Left renal cortex interstitium (tissue), 4 donors: ENCODE measurements at regions not wholly inside any gene's neighbourhood (a gene's known extent, or its start where the extent isn't known, plus 50 kb on each side); places are given as distances from the start of the nearest gene placed in this dataset.

ENCODE experiments used
- DNase-seq, 4 donors: peaks; one replicate each; pipeline ENCODE4 v3.0.0-alpha.2; 2013; ENCODE audit warnings: low read depth in 4 of 4, low spot score in 2 of 4, missing footprints in 1 of 4

DNA sequence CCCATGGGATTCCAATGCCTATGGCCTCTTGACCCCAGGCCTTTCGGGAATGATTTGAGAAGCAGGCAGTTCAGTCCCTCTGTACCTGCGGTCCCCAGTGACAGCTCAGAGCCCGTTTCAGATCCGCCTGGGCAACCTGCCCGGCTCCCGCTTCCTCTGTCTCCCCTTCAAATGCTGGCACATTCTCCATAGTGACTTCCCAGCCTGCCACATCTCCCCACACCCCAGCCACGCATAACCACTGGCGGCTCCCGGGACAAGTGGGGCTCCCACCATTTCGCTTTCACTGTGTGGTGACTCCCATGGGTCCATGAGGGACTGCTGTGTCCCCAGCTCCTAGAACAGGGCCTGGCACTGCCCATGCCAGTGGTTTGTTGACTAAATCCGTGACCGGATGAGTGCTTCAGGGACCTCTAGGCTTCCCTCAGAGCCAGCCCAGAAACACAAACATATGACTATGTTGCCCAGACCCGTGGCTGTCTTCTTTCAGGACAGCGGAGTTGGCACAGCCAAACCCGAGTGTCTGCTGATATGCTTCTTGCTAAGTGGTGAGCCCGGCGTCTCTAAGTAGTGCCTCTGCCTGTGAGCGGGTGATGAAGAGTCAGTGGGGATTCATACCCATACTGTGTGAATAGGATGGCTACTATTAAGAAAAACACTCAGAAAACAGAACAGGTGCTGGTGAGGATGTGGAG, 91.2 kb downstream of the GLI2 start:
- DNase-seq: no peak

- no peak for DNase-seq
Measured at GRCh38 chr2:120828066-120828465, 92.4 kb downstream of the GLI2 start.

DNA sequence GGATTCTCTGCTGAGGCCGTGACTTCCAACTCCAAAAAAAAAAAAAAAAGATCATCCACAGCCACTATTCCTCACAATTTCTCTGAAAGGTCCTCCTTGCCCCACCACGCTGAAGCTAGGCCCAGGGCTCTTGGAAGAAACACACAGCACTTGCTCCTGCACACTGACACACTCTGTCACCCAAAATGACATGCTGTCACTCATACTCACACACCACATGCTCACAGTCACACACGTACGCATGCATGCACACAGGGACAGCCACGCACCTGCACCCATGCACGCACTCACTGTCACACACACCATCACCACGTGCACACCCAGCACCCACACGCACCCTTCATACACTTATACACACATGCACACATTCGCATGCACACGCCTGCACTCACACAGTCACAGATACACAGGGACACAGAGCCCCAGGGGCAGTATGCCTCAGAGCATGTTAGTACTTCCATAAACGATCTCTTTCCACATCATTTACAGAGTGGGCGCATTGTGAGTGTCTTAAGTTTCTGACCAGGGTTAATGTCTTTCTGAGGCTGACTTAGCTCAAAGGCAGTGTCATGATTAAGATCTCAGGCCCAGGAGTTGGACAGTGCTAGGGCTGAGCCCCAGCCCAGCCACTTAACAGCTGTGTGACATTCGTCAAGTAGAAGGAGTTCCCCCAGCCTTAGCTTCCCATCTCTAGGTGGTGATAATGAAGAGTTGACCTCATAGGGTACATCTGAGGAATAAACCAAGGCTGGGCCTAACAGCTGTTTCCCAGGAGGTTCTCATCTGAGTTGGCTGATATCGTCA, 93.4 kb downstream of the GLI2 start:
- no peak for DNase-seq

DNA sequence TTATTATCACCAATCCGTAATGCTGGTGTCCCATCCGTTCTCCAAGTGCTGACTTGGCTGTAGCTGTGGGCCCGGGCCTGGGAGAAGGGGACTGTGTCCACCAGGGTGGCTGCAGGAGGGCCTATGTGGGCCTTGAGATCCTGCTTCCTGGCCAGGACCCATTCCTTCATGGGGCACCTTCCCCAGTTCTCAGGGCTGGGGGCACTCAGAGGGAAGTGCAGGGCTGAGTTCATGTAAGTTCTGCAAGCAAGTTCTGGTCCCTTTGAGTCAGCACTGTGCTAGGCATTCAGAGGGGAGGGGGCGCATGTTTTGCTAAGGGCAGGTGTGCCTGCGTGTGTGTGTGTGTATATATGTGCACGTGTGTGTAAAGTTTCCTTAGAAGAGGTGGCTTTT, 94.0 kb downstream of the GLI2 start:
- no peak for DNase-seq

DNA sequence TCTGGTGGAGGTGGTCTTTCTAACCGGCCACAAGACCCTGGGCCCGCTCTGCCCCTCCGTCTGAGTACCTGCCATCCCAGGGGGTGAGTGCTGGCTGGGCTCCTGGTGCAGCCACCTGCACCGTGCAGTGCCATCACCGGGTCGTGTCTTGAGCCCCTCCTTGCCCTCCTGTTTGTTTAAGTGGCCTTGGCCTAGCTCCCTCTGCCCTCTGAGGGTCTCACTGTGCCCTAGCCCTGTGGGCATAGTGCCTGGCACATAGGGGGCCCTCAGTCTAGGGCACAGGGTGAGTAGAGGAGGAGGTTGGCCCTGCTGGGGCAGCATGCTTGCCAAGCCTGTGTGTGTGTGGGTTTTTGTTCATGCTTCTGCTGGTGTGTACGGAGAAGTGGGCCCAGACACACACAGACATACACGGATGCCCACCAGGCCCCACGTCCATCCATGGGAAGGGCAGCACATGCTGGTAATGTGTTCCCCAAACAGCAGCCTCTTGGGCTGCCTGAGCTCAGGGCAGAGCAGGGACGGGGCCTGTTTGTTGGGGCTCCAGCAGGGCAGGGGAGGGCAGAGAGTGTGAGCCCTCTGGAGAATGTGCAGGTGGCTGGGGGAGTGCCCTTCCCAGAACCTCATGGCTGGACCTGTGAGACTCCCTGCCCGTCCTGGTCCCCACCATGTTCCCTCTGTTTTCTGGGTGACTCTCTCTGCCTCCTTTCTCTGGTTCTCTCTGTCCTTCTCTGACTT, 94.6 kb downstream of the GLI2 start:
- DNase-seq: no peak

GRCh38 chr2:120831086-120831485, 95.4 kb downstream of the GLI2 start:
- DNase-seq: no peak

GRCh38 chr2:120831891-120832290, 96.2 kb downstream of the GLI2 start:
- no peak for DNase-seq

DNA sequence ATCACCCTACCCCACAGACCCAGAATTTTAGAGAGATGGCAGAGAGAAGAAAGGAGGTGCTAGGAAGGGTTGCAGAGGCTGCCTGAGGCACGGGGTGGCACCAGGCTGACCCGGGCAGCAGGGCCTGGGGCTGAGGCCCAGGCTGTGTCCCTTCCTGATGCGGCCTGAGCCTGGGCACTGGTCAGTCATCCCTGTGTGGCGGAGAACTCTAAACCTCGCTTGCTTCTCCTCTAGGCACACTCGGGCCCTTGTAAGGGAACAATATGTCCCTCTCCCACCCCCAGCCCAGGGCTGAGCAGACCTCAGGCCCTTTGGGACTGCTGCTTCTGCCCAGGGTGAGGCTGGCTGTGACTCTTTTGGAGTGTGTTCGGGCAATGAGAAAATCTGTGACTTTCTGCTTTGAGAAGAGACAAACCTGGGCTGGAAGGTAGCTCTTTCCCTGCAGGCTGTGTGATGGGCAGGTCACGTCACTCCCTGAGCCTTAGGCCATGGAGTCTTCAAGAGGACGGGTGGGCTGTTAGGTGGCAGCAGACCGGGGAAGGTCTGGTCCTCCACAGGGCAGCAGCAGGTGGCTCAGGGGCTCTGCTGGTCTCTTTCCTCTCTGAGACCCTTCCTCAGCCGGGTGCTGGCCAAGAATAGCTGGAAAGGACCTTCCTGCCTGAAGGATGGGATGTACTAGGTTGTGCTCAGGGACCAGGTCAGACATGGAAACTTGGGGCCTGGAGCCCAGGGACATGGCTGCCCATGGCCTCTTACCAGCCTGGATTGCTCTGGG, 96.8 kb downstream of the GLI2 start:
- no peak for DNase-seq

DNA sequence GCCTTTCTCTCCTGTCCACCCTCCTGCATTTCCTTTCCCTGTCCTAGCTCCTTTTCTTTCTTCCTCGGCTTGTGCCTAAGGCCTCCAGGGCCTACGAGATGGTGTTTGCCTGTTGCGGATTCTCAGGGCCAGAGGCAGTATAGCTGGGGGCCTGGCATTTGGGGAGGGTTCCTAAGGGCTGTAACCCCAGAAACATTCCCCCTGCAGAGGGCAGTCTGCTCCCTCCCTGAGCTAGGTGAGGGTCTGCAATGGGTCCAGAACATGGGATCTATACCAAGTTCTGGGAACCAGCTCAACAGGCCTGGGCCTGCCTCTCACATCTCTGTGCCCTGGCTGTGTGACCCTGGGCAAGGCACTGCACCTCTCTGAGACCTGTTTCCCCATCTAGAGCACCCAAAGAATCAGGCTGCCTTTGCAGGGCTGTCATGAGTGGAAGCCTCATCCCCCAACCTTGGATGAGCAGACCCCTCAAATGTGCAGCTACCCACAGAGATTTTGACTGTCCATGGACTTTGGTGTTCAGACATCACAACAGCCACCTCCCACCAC, 97.5 kb downstream of the GLI2 start:
- DNase-seq: no peak

- no peak for DNase-seq
Measured at GRCh38 chr2:120834206-120834605, 98.5 kb downstream of the GLI2 start.

GRCh38 chr2:120836281-120836680, 100.6 kb downstream of the GLI2 start:
- DNase-seq: no peak

GRCh38 chr2:120840795-120841487, 105.3 kb downstream of the GLI2 start:
- DNase-seq: no peak

DNA sequence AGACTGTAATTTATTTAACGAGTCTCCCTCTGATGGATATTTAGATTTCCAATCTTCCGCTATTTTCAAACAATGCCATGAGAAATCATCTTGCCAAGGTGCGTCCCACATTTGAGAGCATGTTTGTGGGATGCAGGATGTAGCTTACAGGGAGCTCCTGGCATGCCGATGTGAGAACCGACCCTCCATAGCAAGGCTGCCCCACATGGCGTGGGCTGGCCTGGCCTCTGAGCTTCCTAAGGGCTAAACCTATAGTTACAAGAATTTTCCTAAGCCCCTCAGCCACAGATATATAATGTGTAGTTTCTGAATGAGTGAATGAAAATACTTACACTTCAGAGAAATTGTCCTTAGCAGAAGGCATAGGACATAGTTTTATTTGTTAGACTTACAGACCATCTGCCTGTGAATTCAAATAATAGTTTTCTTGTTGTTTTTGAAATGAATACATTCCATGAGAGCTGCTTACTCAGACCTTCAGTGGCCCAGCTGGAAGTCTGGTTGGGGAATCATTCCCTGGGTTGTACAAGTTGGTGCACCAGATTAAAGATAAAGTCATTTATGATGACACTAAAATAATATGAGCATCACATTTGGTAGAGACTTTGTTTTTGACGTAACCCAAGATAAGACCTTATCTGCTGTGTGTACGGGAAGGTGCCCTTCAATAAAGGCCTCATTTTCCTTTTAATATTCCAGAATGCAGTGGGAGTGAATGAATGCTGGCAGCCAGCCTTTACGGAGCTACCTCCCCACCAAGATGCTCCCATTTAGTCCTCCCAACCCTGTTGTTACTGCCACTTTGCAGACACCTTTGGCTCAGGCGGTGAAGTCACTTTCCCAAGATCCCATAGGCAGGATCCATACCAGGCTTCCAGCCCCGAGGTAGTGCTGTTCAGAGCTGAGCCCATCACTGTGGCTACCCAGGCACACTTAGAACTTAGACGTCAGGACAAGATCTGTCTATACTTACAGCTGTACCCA, 107.1 kb downstream of the GLI2 start:
- DNase-seq: no peak

- DNase-seq: no peak
Measured at GRCh38 chr2:120844070-120844738, 108.5 kb downstream of the GLI2 start.

DNA sequence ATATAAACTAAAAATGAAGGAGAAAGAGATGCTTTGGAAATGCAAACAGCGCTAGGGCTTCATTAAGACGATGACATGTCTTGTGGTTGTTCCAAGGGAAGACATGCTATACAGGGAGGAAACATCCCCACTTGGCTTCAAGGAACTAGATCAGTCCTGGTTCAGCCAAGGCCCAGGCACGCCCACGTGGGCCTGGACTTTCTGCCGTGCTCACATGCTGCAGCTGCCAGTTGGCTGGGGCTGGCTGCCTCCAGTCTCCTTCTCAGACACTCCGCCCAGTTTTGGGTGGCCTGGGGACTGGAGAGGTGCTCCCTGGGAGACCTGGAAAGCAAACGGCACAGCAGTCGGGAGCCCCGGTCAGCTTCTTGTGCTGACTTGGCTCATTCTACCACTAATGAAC, 109.6 kb downstream of the GLI2 start:
- DNase-seq: no peak

GRCh38 chr2:120846406-120847095, 110.9 kb downstream of the GLI2 start:
- DNase-seq: no peak

- peak in 2 of 4 donors; percentile 53 to 60 for DNase-seq
Measured at GRCh38 chr2:120847700-120848321, 112.1 kb downstream of the GLI2 start.
